Activated T-cell treated with anti-CD3 and anti-CD28 coated beads, Interleukin-2, amount 50 U/mL, for 48 hours (primary cell): ENCODE measurements at regions not wholly inside any gene's neighbourhood (a gene's known extent, or its start where the extent isn't known, plus 50 kb on each side); places are given as distances from the start of the nearest gene placed in this dataset.
"Not testable (repeated sequence)": the region's sequence is repeated elsewhere in the genome, so short reads cannot be mapped to it uniquely, and the experiment has no call there.

Experiments
- DNase-seq, 2 experiments: peaks; one replicate each; pipeline ENCODE4 v3.0.0-alpha.2; 2020

GRCh38 chr20:60786686-60787217 lies 465.3 kb upstream of the CDH4 start:
- DNase-seq, result no peak

GRCh38 chr20:60787276-60787675 lies 464.8 kb upstream of the CDH4 start:
- no peak for DNase-seq

GRCh38 chr20:60788070-60788469 lies 464.0 kb upstream of the CDH4 start:
- no peak for DNase-seq

GRCh38 chr20:60789399-60789798 lies 462.7 kb upstream of the CDH4 start:
- no peak for DNase-seq

GRCh38 chr20:60790339-60790738 lies 461.7 kb upstream of the CDH4 start:
- DNase-seq, result not testable (repeated sequence)

- DNase-seq, result no peak
Observed at GRCh38 chr20:60791823-60792222, 460.2 kb upstream of the CDH4 start.

- DNase-seq, result no peak
Observed at GRCh38 chr20:60792941-60793340, 459.1 kb upstream of the CDH4 start.

- no peak for DNase-seq
Observed at GRCh38 chr20:60794674-60795073, 457.4 kb upstream of the CDH4 start.

- no peak for DNase-seq
Observed at GRCh38 chr20:60795651-60796050, 456.4 kb upstream of the CDH4 start.

GRCh38 chr20:60800185-60800584 lies 451.9 kb upstream of the CDH4 start:
- no peak for DNase-seq

- DNase-seq, result no peak
Observed at GRCh38 chr20:60802676-60803075, 449.4 kb upstream of the CDH4 start.

GRCh38 chr20:60803335-60804055 lies 448.6 kb upstream of the CDH4 start:
- DNase-seq, result no peak

- no peak for DNase-seq
Observed at GRCh38 chr20:60804240-60804917, 447.7 kb upstream of the CDH4 start.

- DNase-seq, result no peak
Observed at GRCh38 chr20:60804918-60805630, 447.0 kb upstream of the CDH4 start.

GRCh38 chr20:60806354-60806753 lies 445.7 kb upstream of the CDH4 start:
- DNase-seq, result no peak

- no peak for DNase-seq
Observed at GRCh38 chr20:60806824-60807223, 445.2 kb upstream of the CDH4 start.

GRCh38 chr20:60808003-60808672 lies 443.9 kb upstream of the CDH4 start:
- no peak for DNase-seq

GRCh38 chr20:60808701-60809100 lies 443.4 kb upstream of the CDH4 start:
- DNase-seq, result no peak

- DNase-seq, result no peak
Observed at GRCh38 chr20:60810561-60810960, 441.5 kb upstream of the CDH4 start.

- DNase-seq, result no peak
Observed at GRCh38 chr20:60812561-60812960, 439.5 kb upstream of the CDH4 start.

- DNase-seq, result no peak
Observed at GRCh38 chr20:60813066-60813465, 439.0 kb upstream of the CDH4 start.

- DNase-seq, result no peak
Observed at GRCh38 chr20:60815656-60816055, 436.4 kb upstream of the CDH4 start.

- no peak for DNase-seq
Observed at GRCh38 chr20:60816901-60817300, 435.2 kb upstream of the CDH4 start.
